ENCODE measurements at regions not wholly inside any gene's neighbourhood (a gene's known extent, or its start where the extent isn't known, plus 50 kb on each side); places are given as distances from the start of the nearest gene placed in this dataset.

DNA sequence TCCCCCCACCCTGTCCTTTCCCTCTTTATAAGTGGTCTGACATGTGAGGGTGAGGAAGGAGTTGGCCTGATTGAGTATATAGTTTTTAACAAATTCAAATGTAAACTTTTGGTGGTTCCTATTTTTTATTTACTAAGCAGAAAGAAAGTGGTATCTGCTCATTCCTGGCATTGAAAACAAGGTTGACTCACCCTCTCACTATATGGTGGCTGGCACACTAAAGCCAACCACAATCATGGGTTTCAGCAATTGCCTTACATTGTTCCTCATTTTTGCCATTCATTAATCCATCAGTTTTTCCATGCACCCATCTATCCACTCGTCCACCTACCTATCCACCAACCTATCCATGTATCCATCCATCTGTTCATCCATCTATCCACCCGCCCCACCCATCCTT, 75.4 kb upstream of the IGFBP5 start:
- no peak overlapping the region for H3K27ac Mint-ChIP-seq
- DNase-seq = no peak
- no peak for ATAC-seq
- H3K9me3 Mint-ChIP-seq (ENCODE audit: insufficient read depth) = no peaks in the 10 kb centered on the region
- CTCF ChIA-PET = no interaction called here
- no peak overlapping the region for H3K4me3 Mint-ChIP-seq
- POLR2A ChIA-PET = no interaction called here
- no peaks in the 10 kb centered on the region for H3K36me3 Mint-ChIP-seq (ENCODE audit: low read depth)
- H3K4me1 Mint-ChIP-seq (ENCODE audit: low read depth) = no peaks in the 10 kb centered on the region
- H3K27me3 Mint-ChIP-seq (ENCODE audit: low read depth) = peaks cover 22% of the 10 kb centered on the region

DNA sequence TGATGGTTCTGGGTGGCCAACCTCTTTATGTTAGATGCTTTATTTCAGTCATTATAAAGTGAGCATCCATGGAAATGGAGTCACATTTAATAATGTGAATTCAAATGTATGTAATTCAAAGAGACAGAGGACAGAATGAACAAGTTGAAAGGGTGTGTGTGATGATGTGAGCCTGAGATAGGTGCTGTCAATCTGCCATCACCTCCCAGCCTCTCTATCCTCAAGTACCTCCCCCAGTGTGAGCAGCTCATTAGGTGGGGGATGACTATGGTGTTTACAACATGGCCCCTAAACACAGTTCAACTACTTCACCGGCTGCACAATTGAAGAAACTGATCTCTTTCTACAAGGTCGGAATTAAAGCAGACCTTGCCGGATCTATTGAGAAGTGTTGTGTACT, 74.7 kb upstream of the IGFBP5 start:
- no peak for DNase-seq
- no peak for ATAC-seq
- Mint-ChIP-seq H3K36me3 (ENCODE audit: low read depth) (no peaks in the 10 kb centered on the region), H3K27me3 (ENCODE audit: low read depth) (peaks cover 27% of the 10 kb centered on the region), H3K27ac (no peak overlapping the region), H3K9me3 (ENCODE audit: insufficient read depth) (no peaks in the 10 kb centered on the region), H3K4me3 (no peak overlapping the region), H3K4me1 (ENCODE audit: low read depth) (no peaks in the 10 kb centered on the region)
- CTCF ChIA-PET = no interaction called here
- POLR2A ChIA-PET = no interaction called here

DNA sequence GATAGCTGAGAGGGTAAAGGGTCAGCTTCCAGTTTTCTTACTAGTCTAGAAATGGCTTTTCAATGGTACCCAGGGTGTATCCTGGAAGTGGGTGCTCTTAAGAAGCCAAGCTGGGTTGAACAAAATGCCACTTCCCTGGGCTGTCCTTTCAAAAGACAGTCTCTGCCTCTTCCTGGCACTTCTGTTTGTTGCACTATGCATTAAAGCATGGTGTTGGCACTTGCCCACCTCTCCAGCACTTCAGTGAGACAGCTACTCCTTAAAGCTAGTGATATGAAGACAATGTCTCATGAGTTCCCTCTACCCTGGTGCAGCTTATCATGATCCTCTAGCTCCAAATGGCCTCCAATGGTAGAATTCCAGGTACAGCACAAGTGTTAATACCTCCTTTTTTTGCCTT, 74.3 kb upstream of the IGFBP5 start:
- H3K4me1 Mint-ChIP-seq (ENCODE audit: low read depth) = no peaks in the 10 kb centered on the region

GRCh38 chr2:216768908-216769411, 73.6 kb upstream of the IGFBP5 start:
- DNase-seq (no peak), ATAC-seq (no peak)
- Mint-ChIP-seq H3K9me3 (ENCODE audit: insufficient read depth) (no peaks in the 10 kb centered on the region), H3K4me1 (ENCODE audit: low read depth) (no peaks in the 10 kb centered on the region), H3K27me3 (ENCODE audit: low read depth) (peaks cover 29% of the 10 kb centered on the region), H3K27ac (no peak overlapping the region), H3K4me3 (no peak overlapping the region), H3K36me3 (ENCODE audit: low read depth) (no peaks in the 10 kb centered on the region)
- ChIA-PET CTCF (no interaction called here), POLR2A (no interaction called here)

More for the DNA sequence above, 74.3 kb upstream of the IGFBP5 start:
- Mint-ChIP-seq H3K27me3 (ENCODE audit: low read depth) (peaks cover 29% of the 10 kb centered on the region), H3K27ac (no peak overlapping the region), H3K36me3 (ENCODE audit: low read depth) (no peaks in the 10 kb centered on the region), H3K9me3 (ENCODE audit: insufficient read depth) (no peaks in the 10 kb centered on the region), H3K4me3 (no peak overlapping the region)
- ChIA-PET POLR2A (no interaction called here), CTCF (no interaction called here)
- ATAC-seq (no peak), DNase-seq (no peak)

- Mint-ChIP-seq H3K36me3 (ENCODE audit: low read depth) (no peaks in the 10 kb centered on the region), H3K27ac (no peak overlapping the region), H3K4me1 (ENCODE audit: low read depth) (no peaks in the 10 kb centered on the region), H3K4me3 (no peak overlapping the region), H3K9me3 (ENCODE audit: insufficient read depth) (no peaks in the 10 kb centered on the region), H3K27me3 (ENCODE audit: low read depth) (peaks cover 30% of the 10 kb centered on the region)
- CTCF ChIA-PET = no interaction called here
- ATAC-seq (no peak), DNase-seq (no peak)
- POLR2A ChIA-PET = no interaction called here
Observed at GRCh38 chr2:216765761-216766262, 70.5 kb upstream of the IGFBP5 start.

- DNase-seq = no peak
- ChIA-PET CTCF (no interaction called here), POLR2A (no interaction called here)
- Mint-ChIP-seq H3K36me3 (ENCODE audit: low read depth) (no peaks in the 10 kb centered on the region), H3K9me3 (ENCODE audit: insufficient read depth) (no peaks in the 10 kb centered on the region), H3K4me1 (ENCODE audit: low read depth) (no peaks in the 10 kb centered on the region), H3K27ac (no peak overlapping the region), H3K27me3 (ENCODE audit: low read depth) (peaks cover 24% of the 10 kb centered on the region), H3K4me3 (no peak overlapping the region)
- ATAC-seq = no peak
Observed at GRCh38 chr2:216763396-216763795, 68.0 kb upstream of the IGFBP5 start.

GRCh38 chr2:216761809-216762208, 66.5 kb upstream of the IGFBP5 start:
- no peak for DNase-seq
- H3K27me3 Mint-ChIP-seq (ENCODE audit: low read depth) = peaks cover 26% of the 10 kb centered on the region
- H3K4me3 Mint-ChIP-seq = no peak overlapping the region
- CTCF ChIA-PET = no interaction called here
- POLR2A ChIA-PET = no interaction called here
- no peak for ATAC-seq
- no peaks in the 10 kb centered on the region for H3K36me3 Mint-ChIP-seq (ENCODE audit: low read depth)
- no peaks in the 10 kb centered on the region for H3K9me3 Mint-ChIP-seq (ENCODE audit: insufficient read depth)
- H3K4me1 Mint-ChIP-seq (ENCODE audit: low read depth) = no peaks in the 10 kb centered on the region
- H3K27ac Mint-ChIP-seq = no peak overlapping the region

GRCh38 chr2:216761133-216761532, 65.8 kb upstream of the IGFBP5 start:
- no peak for DNase-seq
- H3K9me3 Mint-ChIP-seq (ENCODE audit: insufficient read depth) = no peaks in the 10 kb centered on the region
- CTCF ChIA-PET = no interaction called here
- no peak overlapping the region for H3K27ac Mint-ChIP-seq
- H3K4me3 Mint-ChIP-seq = no peak overlapping the region
- H3K36me3 Mint-ChIP-seq (ENCODE audit: low read depth) = no peaks in the 10 kb centered on the region
- no peak for ATAC-seq
- POLR2A ChIA-PET = no interaction called here
- H3K27me3 Mint-ChIP-seq (ENCODE audit: low read depth) = peaks cover 21% of the 10 kb centered on the region
- no peaks in the 10 kb centered on the region for H3K4me1 Mint-ChIP-seq (ENCODE audit: low read depth)

DNA sequence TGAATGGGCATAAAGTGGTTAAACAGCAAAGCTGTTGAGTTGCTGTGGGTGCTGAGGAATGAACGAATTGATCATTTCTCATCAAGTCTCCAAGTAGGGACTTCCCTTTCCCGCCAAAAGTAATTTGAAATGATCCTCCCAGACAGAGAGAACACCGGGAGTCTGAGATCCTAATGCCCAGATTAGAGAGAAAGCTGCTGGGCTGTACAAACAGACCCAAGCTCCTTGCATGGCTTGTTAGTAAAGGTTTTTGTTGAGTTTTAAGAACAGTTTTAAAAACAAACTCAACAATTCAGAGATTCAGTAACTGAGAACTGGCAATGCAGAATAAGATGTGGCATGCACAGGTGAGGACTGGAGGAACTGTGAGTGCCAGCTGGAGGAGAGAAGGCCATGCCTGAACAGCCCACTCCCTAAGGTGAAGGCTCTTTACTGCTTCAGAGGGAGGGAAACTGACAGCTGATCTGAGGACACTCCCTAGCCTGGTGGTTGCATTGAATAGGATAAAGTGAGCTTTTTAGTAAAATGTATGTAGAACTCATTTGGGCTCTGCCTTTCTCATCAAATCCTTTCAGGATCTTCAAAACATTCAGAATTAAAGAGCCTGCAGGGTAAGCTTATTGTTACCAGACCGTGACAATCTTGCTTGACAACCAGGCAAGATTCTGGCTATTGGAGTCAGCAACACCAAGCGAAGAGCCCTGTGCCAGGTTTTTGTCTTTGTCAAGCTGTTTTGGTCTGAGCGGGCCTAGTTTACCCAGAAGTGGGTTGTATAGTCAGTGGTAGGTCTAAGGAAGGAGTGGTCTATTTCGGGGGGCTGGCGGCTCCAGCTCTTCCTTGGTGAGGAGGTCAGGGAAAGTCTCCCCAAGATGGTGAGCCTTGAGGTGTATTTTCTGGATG, 63.2 kb upstream of the IGFBP5 start:
- ATAC-seq (no peak), DNase-seq (no peak)
- H3K27me3 Mint-ChIP-seq (ENCODE audit: low read depth) = peaks cover 9% of the 10 kb centered on the region
- ChIA-PET POLR2A (no interaction called here), CTCF (no interaction called here)
- H3K4me3 Mint-ChIP-seq = no peak overlapping the region
- H3K36me3 Mint-ChIP-seq (ENCODE audit: low read depth) = no peaks in the 10 kb centered on the region
- peaks cover 1% of the 10 kb centered on the region for H3K4me1 Mint-ChIP-seq (ENCODE audit: low read depth)
- no peak overlapping the region for H3K27ac Mint-ChIP-seq
- no peaks in the 10 kb centered on the region for H3K9me3 Mint-ChIP-seq (ENCODE audit: insufficient read depth)

DNA sequence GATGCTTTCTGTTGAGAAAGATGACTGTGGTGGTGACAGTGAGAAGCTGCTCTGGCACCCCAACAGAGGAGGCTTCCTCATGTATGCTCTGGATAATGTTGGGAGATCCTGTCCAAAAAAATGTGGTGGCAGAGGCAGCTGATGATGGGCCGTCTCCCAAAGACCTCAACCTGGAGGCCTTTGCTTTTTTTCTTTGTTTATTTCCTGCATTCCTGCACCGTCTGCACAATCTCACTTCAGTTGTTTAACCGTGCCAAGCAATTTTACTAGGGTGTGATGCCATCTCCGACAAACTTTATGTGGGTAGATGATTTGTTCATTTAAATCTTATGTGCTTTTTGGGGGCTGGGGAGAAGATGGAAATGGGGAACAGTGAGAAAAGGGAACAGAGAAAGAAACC, 62.2 kb upstream of the IGFBP5 start:
- H3K9me3 Mint-ChIP-seq (ENCODE audit: insufficient read depth) = no peaks in the 10 kb centered on the region
- no peaks in the 10 kb centered on the region for H3K36me3 Mint-ChIP-seq (ENCODE audit: low read depth)
- peaks cover 1% of the 10 kb centered on the region for H3K4me1 Mint-ChIP-seq (ENCODE audit: low read depth)
- no peak overlapping the region for H3K27ac Mint-ChIP-seq
- no peak overlapping the region for H3K4me3 Mint-ChIP-seq
- peaks cover 12% of the 10 kb centered on the region for H3K27me3 Mint-ChIP-seq (ENCODE audit: low read depth)
- ATAC-seq = no peak
- no peak for DNase-seq
- ChIA-PET POLR2A (no interaction called here), CTCF (no interaction called here)

DNA sequence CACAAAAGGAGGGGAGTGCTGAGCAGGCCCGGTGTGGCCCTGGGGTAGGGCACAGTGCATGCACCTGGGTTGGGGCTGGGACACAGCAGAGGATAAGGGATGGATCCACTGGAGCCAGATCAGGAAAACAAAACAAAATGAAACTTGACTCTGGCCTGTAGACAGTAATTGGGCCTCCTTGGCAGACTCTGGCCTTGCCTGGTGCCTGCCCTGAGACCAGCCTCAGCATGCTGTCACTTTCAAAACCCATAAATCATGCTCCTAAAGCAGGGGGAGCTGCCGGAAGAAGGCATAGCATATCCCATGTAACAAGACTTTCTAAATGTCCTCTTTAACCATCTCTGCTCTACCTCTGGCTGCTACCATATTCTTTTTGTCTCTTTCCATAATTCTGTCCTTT, 61.1 kb upstream of the IGFBP5 start:
- Mint-ChIP-seq H3K27ac (no peak overlapping the region), H3K4me3 (no peak overlapping the region), H3K4me1 (ENCODE audit: low read depth) (peaks cover 1% of the 10 kb centered on the region), H3K27me3 (ENCODE audit: low read depth) (peaks cover 22% of the 10 kb centered on the region), H3K36me3 (ENCODE audit: low read depth) (no peaks in the 10 kb centered on the region), H3K9me3 (ENCODE audit: insufficient read depth) (no peaks in the 10 kb centered on the region)
- ChIA-PET CTCF (no interaction called here), POLR2A (no interaction called here)
- no peak for ATAC-seq
- no peak for DNase-seq

DNA sequence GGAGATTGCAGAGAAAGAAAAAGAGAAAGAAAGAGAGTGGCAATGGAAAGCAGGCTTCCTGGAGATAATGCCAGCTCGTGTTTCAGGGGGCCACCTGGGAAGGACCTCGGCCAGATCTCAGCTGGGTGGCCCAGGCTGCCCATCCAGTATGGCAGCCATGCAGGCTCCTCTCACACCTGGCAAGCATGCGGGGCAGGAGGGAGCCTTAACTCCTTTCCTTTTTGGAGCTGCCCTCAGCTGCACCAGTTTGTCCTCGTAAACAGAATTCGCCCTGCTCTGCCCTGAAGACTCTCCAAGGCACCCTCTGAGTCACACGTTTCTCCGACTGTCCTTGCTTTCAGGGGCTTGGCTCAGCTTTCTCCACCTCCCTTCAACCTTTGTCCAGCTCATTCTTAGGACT, 59.5 kb upstream of the IGFBP5 start:
- H3K36me3 Mint-ChIP-seq (ENCODE audit: low read depth) = no peaks in the 10 kb centered on the region
- H3K9me3 Mint-ChIP-seq (ENCODE audit: insufficient read depth) = no peaks in the 10 kb centered on the region
- POLR2A ChIA-PET = no interaction called here
- peaks cover 1% of the 10 kb centered on the region for H3K4me1 Mint-ChIP-seq (ENCODE audit: low read depth)
- CTCF ChIA-PET = no interaction called here
- DNase-seq = no peak
- no peak overlapping the region for H3K27ac Mint-ChIP-seq
- no peak for ATAC-seq
- no peak overlapping the region for H3K4me3 Mint-ChIP-seq
- H3K27me3 Mint-ChIP-seq (ENCODE audit: low read depth) = peaks cover 36% of the 10 kb centered on the region

DNA sequence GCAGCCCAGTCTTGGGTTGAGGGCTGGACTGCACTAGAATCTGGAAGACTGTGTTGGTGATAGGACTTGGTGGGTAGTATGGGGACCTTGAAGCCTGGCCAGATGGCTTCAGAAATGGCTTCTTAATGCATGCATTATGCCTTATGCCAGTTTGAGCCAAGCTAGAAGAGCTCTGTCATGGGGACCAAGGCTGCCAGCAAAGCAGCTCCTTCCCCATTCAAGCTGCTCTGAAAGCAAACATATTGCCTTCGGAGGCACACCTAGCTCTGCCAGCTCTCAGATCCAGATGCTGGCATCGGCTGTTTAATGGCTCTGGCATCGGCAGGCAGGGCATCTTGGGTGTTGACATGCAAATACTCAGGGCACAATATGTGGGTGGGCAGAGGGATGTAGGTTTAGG, 59.0 kb upstream of the IGFBP5 start:
- ATAC-seq (no peak), DNase-seq (no peak)
- Mint-ChIP-seq H3K9me3 (ENCODE audit: insufficient read depth) (no peaks in the 10 kb centered on the region), H3K27ac (no peak overlapping the region), H3K36me3 (ENCODE audit: low read depth) (no peaks in the 10 kb centered on the region), H3K4me1 (ENCODE audit: low read depth) (peaks cover 1% of the 10 kb centered on the region), H3K4me3 (no peak overlapping the region), H3K27me3 (ENCODE audit: low read depth) (peaks cover 41% of the 10 kb centered on the region)
- ChIA-PET POLR2A (no interaction called here), CTCF (no interaction called here)
